ENCODE measurements at regions not wholly inside any gene's neighbourhood (a gene's known extent, or its start where the extent isn't known, plus 50 kb on each side); places are given as distances from the start of the nearest gene placed in this dataset.

DNA sequence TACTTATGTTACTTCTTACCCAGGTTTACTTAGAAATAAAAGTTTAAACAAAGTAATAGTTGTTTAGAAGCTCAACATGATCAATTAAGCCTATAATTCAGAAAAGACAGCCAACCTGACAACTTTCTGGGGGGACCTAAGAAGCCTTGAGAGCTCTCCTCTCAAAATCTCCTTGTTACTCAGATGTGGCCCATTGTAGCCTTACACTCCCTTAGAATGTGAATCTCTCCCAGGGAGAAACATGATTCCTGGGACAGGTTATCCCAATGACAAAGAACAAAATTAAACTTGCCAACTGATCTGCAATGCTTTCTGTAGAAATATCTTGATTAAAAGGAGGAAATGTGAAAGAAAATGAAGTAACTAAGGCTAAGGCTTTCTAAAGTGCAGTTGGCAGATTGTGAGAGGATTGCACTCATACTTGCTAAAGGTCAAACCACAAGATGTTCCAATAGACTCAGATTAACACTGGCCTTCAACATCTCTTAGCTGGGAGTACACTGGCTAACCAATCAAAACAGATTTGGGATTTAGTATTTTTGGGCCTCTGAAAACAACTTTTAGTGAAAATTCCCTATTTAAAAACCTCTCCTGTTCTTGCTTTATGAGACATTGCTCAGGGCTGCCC is 72.3 kb upstream of the TMX1 start:
- DNase-seq (ENCODE audit: low read depth in 2 of 2) = peak; percentile 51 to 86

DNA sequence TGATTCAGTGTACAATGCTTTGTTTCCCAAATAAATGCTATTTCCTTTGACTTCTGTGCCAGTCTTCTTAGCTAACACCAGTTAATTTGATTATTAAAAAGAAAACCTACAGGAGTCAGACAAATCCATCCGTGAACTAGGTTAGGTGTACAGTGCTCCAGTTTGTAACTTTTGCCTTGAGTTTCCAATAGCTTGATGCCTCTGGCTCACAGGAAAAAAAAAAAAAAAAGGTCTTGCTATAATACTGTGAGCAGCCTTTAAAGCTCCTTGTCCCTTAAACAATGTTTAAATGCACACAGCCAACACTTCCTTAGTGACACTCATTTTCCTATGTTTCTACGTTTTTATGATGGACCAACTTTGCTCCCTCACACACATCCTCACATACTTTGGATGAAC is 71.8 kb upstream of the TMX1 start:
- DNase-seq (ENCODE audit: low read depth in 2 of 2) = peak in 1 of 2 donors; percentile 4
- no peak overlapping the region for H3K4me3 ChIP-seq (replicated peaks in 1 of 2; ENCODE audit: low read depth in 2 of 2, low read length in 2 of 2)
- TF ChIP-seq CTCF (IDR thresholded peaks at IDR 0.05; ENCODE audit: low read depth, low read length) = no peak

More for the DNA sequence above, 72.3 kb upstream of the TMX1 start:
- no peak overlapping the region for H3K4me3 ChIP-seq (replicated peaks in 1 of 2; ENCODE audit: low read depth in 2 of 2, low read length in 2 of 2)
- TF ChIP-seq CTCF (IDR thresholded peaks at IDR 0.05; ENCODE audit: low read depth, low read length) = no peak

- no peak for TF ChIP-seq CTCF (IDR thresholded peaks at IDR 0.05; ENCODE audit: low read depth, low read length)
- H3K4me3 ChIP-seq (replicated peaks in 1 of 2; ENCODE audit: low read depth in 2 of 2, low read length in 2 of 2) = no peak overlapping the region
- no peak for DNase-seq (ENCODE audit: low read depth in 2 of 2)
Observed at GRCh38 chr14:51173863-51174262, 66.2 kb upstream of the TMX1 start.

DNA sequence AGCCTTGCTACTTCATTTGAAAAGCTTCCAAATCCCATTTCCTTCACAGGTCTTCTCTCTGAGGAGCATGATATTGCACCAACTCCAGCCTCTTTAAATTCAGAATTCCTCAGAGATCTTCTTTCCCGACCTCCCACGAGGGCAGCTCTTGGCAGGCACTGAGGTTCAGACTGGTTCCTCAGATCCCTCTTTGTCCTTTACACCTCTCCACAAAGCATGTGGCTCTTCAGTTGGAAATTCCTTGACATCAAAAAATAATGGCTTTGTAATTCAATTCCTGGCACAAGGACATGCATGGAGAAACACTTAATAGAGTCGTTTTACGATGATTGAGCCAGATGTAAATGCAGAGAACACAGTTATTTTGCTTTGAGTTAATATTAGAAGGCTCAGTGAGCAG is 63.2 kb upstream of the TMX1 start:
- H3K4me3 ChIP-seq (replicated peaks in 1 of 2; ENCODE audit: low read depth in 2 of 2, low read length in 2 of 2) = no peak overlapping the region
- peak in 1 of 2 donors; percentile 36 for DNase-seq (ENCODE audit: low read depth in 2 of 2)
- TF ChIP-seq CTCF (IDR thresholded peaks at IDR 0.05; ENCODE audit: low read depth, low read length) = no peak

DNA sequence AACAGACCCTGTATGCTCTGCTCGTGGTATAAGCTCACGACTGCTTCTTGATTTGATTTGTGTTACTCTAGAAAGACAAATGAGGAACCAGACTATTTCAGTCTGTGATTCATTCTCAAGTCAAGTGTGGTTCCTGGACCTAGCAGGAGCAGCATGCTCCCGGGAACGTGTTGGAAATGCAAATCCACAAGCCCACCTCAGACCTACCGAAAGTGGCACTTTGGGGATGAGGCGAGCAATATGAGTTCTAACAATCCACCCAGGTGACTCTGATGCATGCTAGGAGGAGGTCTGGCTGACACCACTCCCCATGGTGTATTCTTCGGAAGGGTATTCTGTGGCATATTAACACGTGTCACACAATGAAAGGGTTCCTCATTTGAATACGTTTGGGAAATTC is 59.5 kb upstream of the TMX1 start:
- no peak for DNase-seq (ENCODE audit: low read depth in 2 of 2)
- H3K4me3 ChIP-seq (replicated peaks in 1 of 2; ENCODE audit: low read depth in 2 of 2, low read length in 2 of 2) = no peak overlapping the region
- TF ChIP-seq CTCF (IDR thresholded peaks at IDR 0.05; ENCODE audit: low read depth, low read length) = no peak

- DNase-seq (ENCODE audit: low read depth in 2 of 2) = peak; percentile 66 to 92
- H3K4me3 ChIP-seq (replicated peaks in 1 of 2; ENCODE audit: low read depth in 2 of 2, low read length in 2 of 2) = no peak overlapping the region
- no peak for TF ChIP-seq CTCF (IDR thresholded peaks at IDR 0.05; ENCODE audit: low read depth, low read length)
Observed at GRCh38 chr14:51182131-51182565, 57.9 kb upstream of the TMX1 start.

DNA sequence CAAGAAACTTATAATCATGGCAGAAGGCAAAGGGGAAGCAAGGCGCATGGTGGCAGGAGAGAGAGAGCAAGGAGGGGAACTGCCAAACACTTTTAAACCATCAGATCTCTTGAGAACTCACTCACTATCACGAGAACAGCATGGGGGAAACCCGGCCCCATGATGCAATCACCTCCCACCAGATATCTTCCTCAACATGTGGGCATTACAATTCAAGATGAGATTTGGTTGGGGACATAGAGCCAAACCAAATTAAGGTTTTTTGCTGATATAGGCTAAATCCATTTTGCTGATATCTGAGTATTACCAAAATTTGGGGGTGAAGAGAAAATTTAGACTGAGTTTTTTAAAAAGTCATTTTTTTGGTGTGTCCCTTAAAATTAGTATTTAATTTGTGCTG is 54.9 kb upstream of the TMX1 start:
- no peak overlapping the region for H3K4me3 ChIP-seq (replicated peaks in 1 of 2; ENCODE audit: low read depth in 2 of 2, low read length in 2 of 2)
- no peak for TF ChIP-seq CTCF (IDR thresholded peaks at IDR 0.05; ENCODE audit: low read depth, low read length)
- DNase-seq (ENCODE audit: low read depth in 2 of 2) = no peak

Data from cardiac fibroblast (primary cell).